ENCODE measurements at regions not wholly inside any gene's neighbourhood (a gene's known extent, or its start where the extent isn't known, plus 50 kb on each side); places are given as distances from the start of the nearest gene placed in this dataset.

DNA sequence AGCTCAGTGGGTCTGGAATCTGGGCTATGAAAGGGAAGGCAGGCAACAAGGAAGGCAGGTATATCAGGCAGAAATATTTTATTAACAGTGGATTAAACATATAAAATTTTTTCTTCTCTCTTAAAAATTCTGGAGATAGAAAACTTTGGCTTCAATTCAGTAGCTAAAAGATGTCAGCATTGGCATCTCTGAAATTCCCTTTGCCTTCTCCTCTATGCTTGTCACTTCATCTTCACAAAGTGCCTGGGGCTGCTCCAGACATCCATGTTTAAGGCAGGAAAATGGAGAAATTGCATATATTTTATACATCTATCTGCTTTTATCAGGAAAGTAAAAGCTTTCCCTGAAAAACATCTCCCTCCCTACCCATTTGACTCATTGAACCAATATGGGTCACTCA is 894.1 kb upstream of the API5 start:
- TF ChIP-seq CREB1 (IDR thresholded peaks at IDR 0.05; ENCODE audit: low read depth): no peak
- no peak for TF ChIP-seq CEBPB (IDR thresholded peaks at IDR 0.05)
- no peak for TF ChIP-seq YY1 (IDR thresholded peaks at IDR 0.05; ENCODE audit: low read depth)
- TF ChIP-seq FOXM1 (IDR thresholded peaks at IDR 0.05; ENCODE audit: borderline replicate concordance, low read depth): no peak
- TF ChIP-seq, protein P1, sequence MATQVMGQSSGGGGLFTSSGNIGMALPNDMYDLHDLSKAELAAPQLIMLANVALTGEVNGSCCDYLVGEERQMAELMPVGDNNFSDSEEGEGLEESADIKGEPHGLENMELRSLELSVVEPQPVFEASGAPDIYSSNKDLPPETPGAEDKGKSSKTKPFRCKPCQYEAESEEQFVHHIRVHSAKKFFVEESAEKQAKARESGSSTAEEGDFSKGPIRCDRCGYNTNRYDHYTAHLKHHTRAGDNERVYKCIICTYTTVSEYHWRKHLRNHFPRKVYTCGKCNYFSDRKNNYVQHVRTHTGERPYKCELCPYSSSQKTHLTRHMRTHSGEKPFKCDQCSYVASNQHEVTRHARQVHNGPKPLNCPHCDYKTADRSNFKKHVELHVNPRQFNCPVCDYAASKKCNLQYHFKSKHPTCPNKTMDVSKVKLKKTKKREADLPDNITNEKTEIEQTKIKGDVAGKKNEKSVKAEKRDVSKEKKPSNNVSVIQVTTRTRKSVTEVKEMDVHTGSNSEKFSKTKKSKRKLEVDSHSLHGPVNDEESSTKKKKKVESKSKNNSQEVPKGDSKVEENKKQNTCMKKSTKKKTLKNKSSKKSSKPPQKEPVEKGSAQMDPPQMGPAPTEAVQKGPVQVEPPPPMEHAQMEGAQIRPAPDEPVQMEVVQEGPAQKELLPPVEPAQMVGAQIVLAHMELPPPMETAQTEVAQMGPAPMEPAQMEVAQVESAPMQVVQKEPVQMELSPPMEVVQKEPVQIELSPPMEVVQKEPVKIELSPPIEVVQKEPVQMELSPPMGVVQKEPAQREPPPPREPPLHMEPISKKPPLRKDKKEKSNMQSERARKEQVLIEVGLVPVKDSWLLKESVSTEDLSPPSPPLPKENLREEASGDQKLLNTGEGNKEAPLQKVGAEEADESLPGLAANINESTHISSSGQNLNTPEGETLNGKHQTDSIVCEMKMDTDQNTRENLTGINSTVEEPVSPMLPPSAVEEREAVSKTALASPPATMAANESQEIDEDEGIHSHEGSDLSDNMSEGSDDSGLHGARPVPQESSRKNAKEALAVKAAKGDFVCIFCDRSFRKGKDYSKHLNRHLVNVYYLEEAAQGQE (IDR thresholded peaks at IDR 0.05; ENCODE audit: low read depth): no peak
- no peak for TF ChIP-seq EP300 (IDR thresholded peaks at IDR 0.05; ENCODE audit: borderline replicate concordance)
- no peak for TF ChIP-seq RAD21 (IDR thresholded peaks at IDR 0.05; ENCODE audit: low read depth)
- no peak for TF ChIP-seq ZBTB7A (IDR thresholded peaks at IDR 0.05; ENCODE audit: low read depth)
- TF ChIP-seq TEAD4 (IDR thresholded peaks at IDR 0.05): no peak
- no peak for TF ChIP-seq EGR1 (IDR thresholded peaks at IDR 0.05)
- no peak for TF ChIP-seq TCF12 (IDR thresholded peaks at IDR 0.05; ENCODE audit: low read depth)
- TF ChIP-seq TAF1 (IDR thresholded peaks at IDR 0.05; ENCODE audit: low read depth): no peak
- TF ChIP-seq, protein P2, sequence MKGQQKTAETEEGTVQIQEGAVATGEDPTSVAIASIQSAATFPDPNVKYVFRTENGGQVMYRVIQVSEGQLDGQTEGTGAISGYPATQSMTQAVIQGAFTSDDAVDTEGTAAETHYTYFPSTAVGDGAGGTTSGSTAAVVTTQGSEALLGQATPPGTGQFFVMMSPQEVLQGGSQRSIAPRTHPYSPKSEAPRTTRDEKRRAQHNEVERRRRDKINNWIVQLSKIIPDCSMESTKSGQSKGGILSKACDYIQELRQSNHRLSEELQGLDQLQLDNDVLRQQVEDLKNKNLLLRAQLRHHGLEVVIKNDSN (IDR thresholded peaks at IDR 0.05): no peak
